GM12872 (cell line): ENCODE measurements at regions not wholly inside any gene's neighbourhood (a gene's known extent, or its start where the extent isn't known, plus 50 kb on each side); places are given as distances from the start of the nearest gene placed in this dataset.

Experiments used
- TF ChIP-seq, protein P1 (sequence below): IDR thresholded peaks from 3 replicates; pipeline ENCODE4 v1.5.1; 2011; ENCODE audit warnings: low read depth, mild to moderate bottlenecking, low read length, moderate library complexity; ENCODE audit not compliant: insufficient read depth

DNA sequence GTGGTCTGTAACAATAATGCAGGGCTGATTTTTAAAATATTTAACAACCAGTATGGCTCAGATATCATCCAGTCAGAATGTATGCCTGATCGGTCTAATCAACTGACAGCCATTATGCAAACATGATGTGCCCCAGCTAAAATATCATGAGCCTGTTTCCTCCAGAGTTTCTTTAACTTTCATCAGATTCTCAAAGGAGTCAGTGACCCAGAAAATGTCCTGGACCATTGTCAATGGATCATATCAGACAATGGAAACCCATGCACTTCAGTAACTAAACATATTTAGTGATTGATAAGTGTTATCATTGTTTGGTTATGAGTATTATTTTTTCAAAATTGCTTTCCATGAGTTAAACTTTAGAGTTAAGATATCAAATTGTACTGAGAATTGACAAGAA, 173.5 kb downstream of the LMBRD1 start:
- TF ChIP-seq, protein P1, sequence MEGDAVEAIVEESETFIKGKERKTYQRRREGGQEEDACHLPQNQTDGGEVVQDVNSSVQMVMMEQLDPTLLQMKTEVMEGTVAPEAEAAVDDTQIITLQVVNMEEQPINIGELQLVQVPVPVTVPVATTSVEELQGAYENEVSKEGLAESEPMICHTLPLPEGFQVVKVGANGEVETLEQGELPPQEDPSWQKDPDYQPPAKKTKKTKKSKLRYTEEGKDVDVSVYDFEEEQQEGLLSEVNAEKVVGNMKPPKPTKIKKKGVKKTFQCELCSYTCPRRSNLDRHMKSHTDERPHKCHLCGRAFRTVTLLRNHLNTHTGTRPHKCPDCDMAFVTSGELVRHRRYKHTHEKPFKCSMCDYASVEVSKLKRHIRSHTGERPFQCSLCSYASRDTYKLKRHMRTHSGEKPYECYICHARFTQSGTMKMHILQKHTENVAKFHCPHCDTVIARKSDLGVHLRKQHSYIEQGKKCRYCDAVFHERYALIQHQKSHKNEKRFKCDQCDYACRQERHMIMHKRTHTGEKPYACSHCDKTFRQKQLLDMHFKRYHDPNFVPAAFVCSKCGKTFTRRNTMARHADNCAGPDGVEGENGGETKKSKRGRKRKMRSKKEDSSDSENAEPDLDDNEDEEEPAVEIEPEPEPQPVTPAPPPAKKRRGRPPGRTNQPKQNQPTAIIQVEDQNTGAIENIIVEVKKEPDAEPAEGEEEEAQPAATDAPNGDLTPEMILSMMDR: no peak

DNA sequence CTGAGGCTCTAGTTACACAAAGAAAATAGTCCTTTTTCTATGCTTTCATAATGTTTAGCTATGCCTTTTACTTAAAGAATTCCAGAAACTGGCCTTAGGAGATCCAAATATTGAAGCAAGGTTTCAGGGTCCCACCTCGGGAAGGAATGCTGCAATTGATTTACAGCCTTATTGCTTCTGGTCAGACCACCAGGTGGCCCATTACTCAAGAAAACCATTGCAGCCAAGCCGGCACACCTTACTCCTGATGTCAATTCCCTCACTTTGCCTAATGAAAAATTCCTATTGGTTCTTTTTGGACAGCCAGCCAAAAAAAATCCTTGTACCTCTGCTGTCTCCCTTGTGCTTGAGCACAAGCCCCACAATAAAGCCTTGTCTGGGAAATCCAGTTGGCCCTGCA, 173.9 kb downstream of the LMBRD1 start:
- TF ChIP-seq, protein P1: no peak

DNA sequence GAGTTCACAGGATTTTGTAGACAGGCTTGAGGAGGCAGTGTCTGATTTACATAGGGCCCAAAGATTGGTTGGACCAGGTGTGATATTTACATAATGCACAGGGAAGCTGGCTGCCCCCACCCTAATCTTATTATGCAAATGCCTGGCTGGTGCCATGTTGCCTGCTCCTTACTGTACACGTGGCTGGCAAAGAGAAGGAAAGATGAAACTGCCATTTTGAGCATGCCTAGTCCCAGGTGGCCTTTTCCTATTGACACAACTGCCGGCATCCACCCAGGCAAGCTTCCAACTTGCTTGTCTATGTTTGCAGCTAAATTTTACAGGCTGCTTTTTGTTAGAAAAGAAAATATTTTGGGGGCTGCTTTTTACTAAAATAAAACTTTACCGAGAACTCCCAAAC, 174.6 kb downstream of the LMBRD1 start:
- TF ChIP-seq, protein P1: no peak

DNA sequence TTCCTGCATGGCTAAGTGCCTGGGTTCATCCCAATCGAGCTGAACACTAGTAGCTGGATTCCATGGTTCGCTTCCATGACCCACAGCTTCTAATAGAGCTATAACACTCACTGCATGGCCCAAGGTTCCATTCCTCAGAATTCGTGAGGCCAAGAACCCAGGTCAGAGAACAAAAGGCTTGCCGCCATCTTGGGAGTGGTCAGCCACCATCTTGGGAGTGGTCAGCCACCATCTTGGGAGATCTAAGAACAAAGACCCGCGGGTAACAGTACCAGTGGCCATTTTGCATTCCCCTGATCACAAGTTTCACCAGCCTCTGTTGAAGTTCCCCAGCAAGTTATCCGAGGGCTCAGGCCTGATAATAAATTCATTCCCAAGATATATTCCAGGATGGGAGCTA, 179.6 kb downstream of the LMBRD1 start:
- TF ChIP-seq, protein P1: no peak

DNA sequence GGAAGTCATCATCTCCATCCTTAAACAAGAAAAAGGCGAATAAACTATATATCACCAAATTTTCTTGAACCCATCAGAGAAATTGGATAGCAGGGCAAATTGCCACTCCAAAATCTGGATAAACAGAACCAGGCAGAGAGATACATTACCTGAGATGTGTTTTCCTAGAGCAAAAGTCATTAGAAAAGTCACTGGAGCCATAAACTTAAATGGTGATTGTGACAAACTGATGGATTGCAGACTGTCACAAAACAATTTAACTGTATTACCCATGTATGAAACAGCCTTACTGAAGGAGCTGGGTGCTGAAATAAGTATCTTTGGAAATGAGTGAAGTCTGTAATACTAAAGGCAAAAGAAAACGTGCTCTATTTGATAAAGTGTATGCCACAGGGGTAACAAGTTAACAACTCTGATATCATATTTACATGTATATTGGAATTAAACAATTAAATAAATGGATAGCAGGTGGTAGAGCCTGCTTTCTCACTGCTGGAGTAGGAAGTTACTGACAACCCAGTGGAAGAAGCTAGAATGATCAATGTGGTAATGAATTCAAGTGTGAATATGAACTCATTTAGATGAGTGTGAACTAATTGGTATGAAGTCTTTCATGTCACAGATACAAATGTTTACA, 186.9 kb downstream of the LMBRD1 start:
- TF ChIP-seq, protein P1: no peak

DNA sequence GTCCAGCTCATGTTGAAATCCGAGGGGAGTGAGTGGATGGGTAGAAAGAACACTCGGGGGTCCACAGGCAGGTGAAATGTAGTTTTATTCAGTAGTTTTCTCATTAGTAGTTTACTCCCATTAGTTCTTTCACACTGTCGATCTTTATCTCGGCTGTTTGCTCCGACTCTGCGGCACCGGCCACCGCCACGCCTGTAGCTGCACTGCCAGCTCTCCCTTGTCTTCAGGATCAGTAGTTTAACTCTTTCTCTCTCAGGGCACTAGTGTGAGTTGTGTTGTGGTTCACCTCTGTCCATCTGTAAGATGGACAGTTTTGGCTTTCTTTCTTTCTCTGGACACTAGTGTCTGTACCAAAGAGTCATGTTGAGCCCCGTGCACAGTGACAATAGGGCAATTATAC, 195.7 kb downstream of the LMBRD1 start:
- TF ChIP-seq, protein P1: no peak

DNA sequence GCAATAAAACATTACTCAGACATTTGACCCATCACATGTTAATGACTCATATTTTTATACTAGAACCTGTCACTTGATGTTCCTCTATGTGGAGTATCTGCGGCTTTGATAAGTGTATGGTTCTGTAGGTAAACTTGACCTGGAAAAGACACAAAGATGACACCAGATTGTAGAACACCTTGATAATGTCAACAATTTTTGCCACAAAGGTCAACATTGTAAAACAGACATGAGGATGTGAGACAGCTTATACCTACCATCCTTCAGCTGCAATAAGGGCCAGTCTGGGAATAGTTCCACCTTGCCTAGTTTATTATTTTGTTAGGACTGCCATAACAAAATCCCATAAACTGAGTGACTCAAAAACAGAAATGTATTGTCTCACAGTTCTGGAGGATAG, 202.4 kb downstream of the LMBRD1 start:
- TF ChIP-seq, protein P1: no peak
